Choroid plexus epithelial cell (primary cell): ENCODE measurements at regions not wholly inside any gene's neighbourhood (a gene's known extent, or its start where the extent isn't known, plus 50 kb on each side); places are given as distances from the start of the nearest gene placed in this dataset.

Source experiments
- DNase-seq: peaks from one replicate; pipeline ENCODE4 v3.0.0-alpha.2; 2010; ENCODE audit warnings: low read depth
- H3K4me3 ChIP-seq: 2 replicates; pipeline ENCODE4 v1.5.1; 2011; ENCODE audit warnings: low read depth, mild to moderate bottlenecking, control low read depth, low read length, moderate library complexity
- CTCF ChIP-seq: conservative IDR thresholded peaks from 2 replicates; pipeline ENCODE4 v1.5.1; 2011; ENCODE audit warnings: low read depth, mild to moderate bottlenecking, control low read depth, inconsistent platforms, low read length, moderate library complexity

DNA sequence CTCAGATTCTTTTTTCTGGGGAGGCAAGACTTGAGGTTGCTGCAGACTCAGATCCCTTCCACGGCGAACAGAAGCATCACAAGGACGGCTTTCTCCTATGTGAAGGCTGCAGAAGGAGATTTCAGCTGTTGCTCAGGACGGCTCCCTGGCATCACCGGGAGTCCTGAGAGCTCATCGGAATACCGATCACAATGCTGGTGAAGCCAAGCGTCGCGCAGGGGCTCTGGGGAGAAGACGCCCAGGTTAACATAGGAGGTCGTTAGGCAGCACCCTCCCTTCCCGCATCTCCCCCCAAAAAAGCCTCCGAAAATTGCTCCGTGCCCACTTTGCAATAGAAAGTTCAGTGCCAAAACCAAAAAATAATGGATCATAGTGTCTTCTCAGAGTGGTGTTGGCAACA lies 127.2 kb upstream of the TMEM132D start:
- no peak overlapping the region for H3K4me3 ChIP-seq
- TF ChIP-seq CTCF = no peak
- DNase-seq = no peak

- DNase-seq = peak; percentile 31
- H3K4me3 ChIP-seq = no peak overlapping the region
- peak; percentile 83 for TF ChIP-seq CTCF
Measured at GRCh38 chr12:130031571-130032189, 127.9 kb upstream of the TMEM132D start.

- peak; percentile 23 for TF ChIP-seq CTCF
- no peak overlapping the region for H3K4me3 ChIP-seq
- DNase-seq = no peak
Measured at GRCh38 chr12:130041983-130042812, 120.1 kb upstream of the FZD10 start.

- DNase-seq = no peak
- TF ChIP-seq CTCF = no peak
- no peak overlapping the region for H3K4me3 ChIP-seq
Measured at GRCh38 chr12:130043685-130044406, 118.4 kb upstream of the FZD10 start.

- TF ChIP-seq CTCF = no peak
- H3K4me3 ChIP-seq = no peak overlapping the region
- no peak for DNase-seq
Measured at GRCh38 chr12:130044991-130045621, 117.2 kb upstream of the FZD10 start.

DNA sequence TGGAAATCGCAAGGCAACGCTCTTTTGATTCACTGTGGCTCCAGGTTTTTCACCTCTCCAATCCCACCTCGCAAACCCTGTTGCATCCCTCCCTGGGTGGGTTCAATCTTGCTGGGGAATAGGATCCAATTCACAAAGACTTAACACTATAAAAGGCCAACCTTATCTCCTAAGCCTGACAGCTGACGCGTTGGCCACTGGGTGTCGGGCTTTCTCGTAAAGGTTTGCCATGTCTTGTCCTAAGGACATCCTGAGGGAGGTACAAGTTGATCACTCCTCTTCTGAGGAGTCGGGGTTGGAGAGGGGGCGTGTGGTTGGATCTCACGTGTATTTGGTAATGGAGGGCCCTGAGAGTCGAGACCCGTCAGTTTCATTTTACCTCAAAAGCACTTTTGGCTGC lies 112.6 kb upstream of the FZD10 start:
- no peak for TF ChIP-seq CTCF
- DNase-seq = no peak
- H3K4me3 ChIP-seq = no peak overlapping the region
